ENCODE measurements at regions not wholly inside any gene's neighbourhood (a gene's known extent, or its start where the extent isn't known, plus 50 kb on each side); places are given as distances from the start of the nearest gene placed in this dataset.

DNA sequence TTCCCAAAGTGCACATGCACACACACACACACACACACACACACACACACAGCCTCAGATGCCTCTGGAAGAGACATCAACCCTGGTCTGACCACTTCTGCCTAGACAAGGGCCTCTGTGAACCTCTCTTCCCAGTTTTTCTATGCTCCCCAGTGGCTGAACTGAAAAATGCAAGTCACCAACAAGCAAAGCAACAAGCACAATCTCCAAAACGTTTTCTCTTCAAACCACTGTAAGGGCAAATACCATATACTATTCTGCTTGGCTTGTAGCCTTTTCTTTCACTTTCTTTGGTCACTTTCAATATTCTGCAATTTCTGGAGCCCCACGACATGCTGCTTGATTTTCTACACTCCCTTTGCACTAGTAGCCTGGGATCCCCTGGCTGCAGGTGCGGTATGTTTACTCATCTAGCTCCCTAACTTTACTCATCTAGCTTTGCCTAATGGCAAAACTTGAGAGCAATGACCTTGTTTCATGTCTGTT, 121.4 kb upstream of the DST start:
- H3K9me3 ChIP-seq (ENCODE audit: control insufficient read depth in 4 of 4, insufficient read depth in 3 of 4, low read length in 3 of 4), result no peaks in the 10 kb centered on the region
- DNase-seq, result peak in 2 of 3 donors; percentile 38 to 62
- no peak overlapping the region for H3K9ac ChIP-seq (ENCODE audit: insufficient read depth in 1 of 2, low read length in 2 of 2)
- no peaks in the 10 kb centered on the region for H3K36me3 ChIP-seq (ENCODE audit: control insufficient read depth in 4 of 4, insufficient read depth in 4 of 4, low read length in 4 of 4)
- H3K4me3 ChIP-seq, result no peak overlapping the region
- peak overlapping the region; percentile 15 to 25 for H3K27ac ChIP-seq (ENCODE audit: low read depth in 1 of 2, low read length in 1 of 2)
- TF ChIP-seq, protein P1, sequence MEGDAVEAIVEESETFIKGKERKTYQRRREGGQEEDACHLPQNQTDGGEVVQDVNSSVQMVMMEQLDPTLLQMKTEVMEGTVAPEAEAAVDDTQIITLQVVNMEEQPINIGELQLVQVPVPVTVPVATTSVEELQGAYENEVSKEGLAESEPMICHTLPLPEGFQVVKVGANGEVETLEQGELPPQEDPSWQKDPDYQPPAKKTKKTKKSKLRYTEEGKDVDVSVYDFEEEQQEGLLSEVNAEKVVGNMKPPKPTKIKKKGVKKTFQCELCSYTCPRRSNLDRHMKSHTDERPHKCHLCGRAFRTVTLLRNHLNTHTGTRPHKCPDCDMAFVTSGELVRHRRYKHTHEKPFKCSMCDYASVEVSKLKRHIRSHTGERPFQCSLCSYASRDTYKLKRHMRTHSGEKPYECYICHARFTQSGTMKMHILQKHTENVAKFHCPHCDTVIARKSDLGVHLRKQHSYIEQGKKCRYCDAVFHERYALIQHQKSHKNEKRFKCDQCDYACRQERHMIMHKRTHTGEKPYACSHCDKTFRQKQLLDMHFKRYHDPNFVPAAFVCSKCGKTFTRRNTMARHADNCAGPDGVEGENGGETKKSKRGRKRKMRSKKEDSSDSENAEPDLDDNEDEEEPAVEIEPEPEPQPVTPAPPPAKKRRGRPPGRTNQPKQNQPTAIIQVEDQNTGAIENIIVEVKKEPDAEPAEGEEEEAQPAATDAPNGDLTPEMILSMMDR (IDR thresholded peaks at IDR 0.05; ENCODE audit: control extremely low read depth, extremely low read depth), result no peak
- ATAC-seq (ENCODE audit: insufficient read depth, low FRiP score), result no peak
- H3K4me1 ChIP-seq (ENCODE audit: control insufficient read depth in 5 of 5, insufficient read depth in 5 of 5, low read length in 5 of 5), result peaks cover 0 to 18% (median 8%) of the 10 kb centered on the region in 5 donors
- 41 to 47% methylated on average over 3 of the region's 3 CpGs for WGBS, 2 donors
- no peaks in the 10 kb centered on the region for H3K27me3 ChIP-seq (ENCODE audit: control insufficient read depth in 3 of 3, insufficient read depth in 3 of 3, low read length in 2 of 3)

DNA sequence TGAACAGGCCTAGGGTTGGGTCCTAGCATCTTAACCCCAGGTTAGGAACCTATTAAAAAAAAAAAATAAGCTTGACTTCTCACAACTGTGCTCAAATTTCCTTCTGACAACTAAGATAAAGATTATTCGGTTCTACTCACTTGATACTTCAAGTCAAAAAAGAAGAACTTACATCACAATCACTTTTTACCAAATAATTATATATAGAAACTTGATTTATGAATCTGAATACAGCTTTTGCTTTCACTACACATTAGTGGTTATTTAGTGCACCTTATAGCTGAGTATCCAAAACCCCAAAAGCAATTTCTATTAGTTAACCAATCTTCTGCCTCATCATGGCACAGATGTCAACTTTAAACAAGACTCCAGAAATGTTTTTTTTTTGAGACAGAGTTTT, 119.0 kb upstream of the DST start:
- Histone ChIP-seq H3K9ac (ENCODE audit: insufficient read depth in 1 of 2, low read length in 2 of 2) (no peak overlapping the region), H3K27me3 (ENCODE audit: control insufficient read depth in 3 of 3, insufficient read depth in 3 of 3, low read length in 2 of 3) (no peaks in the 10 kb centered on the region), H3K4me3 (no peak overlapping the region), H3K36me3 (ENCODE audit: control insufficient read depth in 4 of 4, insufficient read depth in 4 of 4, low read length in 4 of 4) (no peaks in the 10 kb centered on the region), H3K27ac (ENCODE audit: low read depth in 1 of 2, low read length in 1 of 2) (no peak overlapping the region), H3K9me3 (ENCODE audit: control insufficient read depth in 4 of 4, insufficient read depth in 3 of 4, low read length in 3 of 4) (no peaks in the 10 kb centered on the region), H3K4me1 (ENCODE audit: control insufficient read depth in 5 of 5, insufficient read depth in 5 of 5, low read length in 5 of 5) (peaks cover 2 to 27% (median 9%) of the 10 kb centered on the region in 5 donors)
- WGBS, 2 donors, result 52 to 64% methylated on average over 1 of the region's 1 CpG
- DNase-seq (no peak), ATAC-seq (ENCODE audit: insufficient read depth, low FRiP score) (no peak)
- TF ChIP-seq, protein P1 (IDR thresholded peaks at IDR 0.05; ENCODE audit: control extremely low read depth, extremely low read depth), result no peak

DNA sequence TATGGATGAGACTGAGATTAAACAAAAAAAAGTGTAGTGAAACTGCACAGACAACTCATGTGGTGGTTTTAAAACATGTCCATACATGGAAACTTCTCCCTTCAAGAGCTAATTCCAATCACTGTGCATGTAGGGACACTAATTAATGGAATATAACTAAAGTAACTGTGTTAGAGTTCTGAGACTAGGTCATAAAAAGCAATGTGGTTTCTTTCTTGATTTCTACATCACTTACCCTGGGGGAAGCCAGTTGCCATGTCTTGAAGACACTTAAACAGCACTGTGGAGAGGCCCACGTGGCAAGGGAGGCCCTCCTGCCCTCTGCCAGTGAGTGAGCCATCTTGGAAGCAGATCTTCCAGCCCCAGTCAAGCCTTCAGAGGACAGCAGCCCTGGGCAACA, 118.2 kb upstream of the DST start:
- H3K27ac ChIP-seq (ENCODE audit: low read depth in 1 of 2, low read length in 1 of 2), result no peak overlapping the region
- no peaks in the 10 kb centered on the region for H3K27me3 ChIP-seq (ENCODE audit: control insufficient read depth in 3 of 3, insufficient read depth in 3 of 3, low read length in 2 of 3)
- ATAC-seq (ENCODE audit: insufficient read depth, low FRiP score), result no peak
- no peaks in the 10 kb centered on the region for H3K36me3 ChIP-seq (ENCODE audit: control insufficient read depth in 4 of 4, insufficient read depth in 4 of 4, low read length in 4 of 4)
- H3K9me3 ChIP-seq (ENCODE audit: control insufficient read depth in 4 of 4, insufficient read depth in 3 of 4, low read length in 3 of 4), result no peaks in the 10 kb centered on the region
- no peak for DNase-seq
- H3K4me3 ChIP-seq, result no peak overlapping the region
- H3K4me1 ChIP-seq (ENCODE audit: control insufficient read depth in 5 of 5, insufficient read depth in 5 of 5, low read length in 5 of 5), result peaks cover 4 to 31% (median 18%) of the 10 kb centered on the region in 5 donors
- H3K9ac ChIP-seq (ENCODE audit: insufficient read depth in 1 of 2, low read length in 2 of 2), result no peak overlapping the region
- TF ChIP-seq, protein P1 (IDR thresholded peaks at IDR 0.05; ENCODE audit: control extremely low read depth, extremely low read depth), result no peak
- WGBS, 2 donors, result 40 to 78% methylated on average over 1 of the region's 1 CpG

DNA sequence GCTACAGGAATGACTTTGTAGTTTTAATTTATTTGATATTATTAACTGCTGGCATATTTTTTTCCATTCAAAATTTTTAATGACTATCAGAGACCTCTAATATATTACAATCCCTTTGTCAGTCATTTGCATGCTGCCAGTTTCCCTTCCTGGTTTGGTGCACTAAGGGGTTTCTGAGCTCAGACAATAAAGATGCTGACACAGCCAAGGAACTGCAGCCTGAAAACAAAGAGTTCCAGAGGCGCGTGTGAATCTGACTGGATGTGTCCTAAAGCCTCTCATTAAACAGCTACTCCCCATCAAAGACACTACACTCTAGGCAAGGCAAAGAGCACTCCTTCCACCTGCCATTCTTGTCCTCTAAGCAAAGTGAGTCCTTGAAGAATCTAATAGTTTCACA, 116.8 kb upstream of the DST start:
- ATAC-seq (ENCODE audit: insufficient read depth, low FRiP score) (no peak), DNase-seq (peak in 1 of 3 donors; percentile 28)
- H3K27me3 ChIP-seq (ENCODE audit: control insufficient read depth in 3 of 3, insufficient read depth in 3 of 3, low read length in 2 of 3), result no peaks in the 10 kb centered on the region
- no peak overlapping the region for H3K4me3 ChIP-seq
- H3K36me3 ChIP-seq (ENCODE audit: control insufficient read depth in 4 of 4, insufficient read depth in 4 of 4, low read length in 4 of 4), result no peaks in the 10 kb centered on the region
- 62 to 83% methylated on average over 2 of the region's 2 CpGs for WGBS, 2 donors
- H3K4me1 ChIP-seq (ENCODE audit: control insufficient read depth in 5 of 5, insufficient read depth in 5 of 5, low read length in 5 of 5), result peaks cover 4 to 36% (median 19%) of the 10 kb centered on the region in 5 donors
- H3K27ac ChIP-seq (ENCODE audit: low read depth in 1 of 2, low read length in 1 of 2), result no peak overlapping the region
- TF ChIP-seq, protein P1 (IDR thresholded peaks at IDR 0.05; ENCODE audit: control extremely low read depth, extremely low read depth), result no peak
- H3K9me3 ChIP-seq (ENCODE audit: control insufficient read depth in 4 of 4, insufficient read depth in 3 of 4, low read length in 3 of 4), result no peaks in the 10 kb centered on the region
- no peak overlapping the region for H3K9ac ChIP-seq (ENCODE audit: insufficient read depth in 1 of 2, low read length in 2 of 2)
